PFSK-1 (cell line): ENCODE measurements at regions not wholly inside any gene's neighbourhood (a gene's known extent, or its start where the extent isn't known, plus 50 kb on each side); places are given as distances from the start of the nearest gene placed in this dataset.

Source experiments
- FOXP2 ChIP-seq: optimal IDR thresholded peaks from 2 replicates; pipeline ENCODE3; 2011; ENCODE audit warnings: borderline replicate concordance, control low read depth, inconsistent platforms; ENCODE audit not compliant: insufficient read depth; ENCODE audit errors: extremely low read length, extremely low read depth
- POLR2AphosphoS5 ChIP-seq: IDR thresholded peaks from 2 replicates; pipeline ENCODE4 v1.6.1; 2012; ENCODE audit warnings: low read depth, mild to moderate bottlenecking, control low read depth, low read length, moderate library complexity
- SIN3A ChIP-seq: IDR thresholded peaks from 2 replicates; pipeline ENCODE4 v1.6.1; 2012; ENCODE audit warnings: mild to moderate bottlenecking, low read length, moderate library complexity, borderline replicate concordance; ENCODE audit not compliant: insufficient read depth
- TAF1 ChIP-seq: IDR thresholded peaks from 2 replicates; pipeline ENCODE4 v1.6.1; 2012; ENCODE audit warnings: low read length, control low read depth, borderline replicate concordance; ENCODE audit not compliant: insufficient read depth
- TF ChIP-seq, protein P1 (sequence below), 2 experiments: IDR thresholded peaks; 2 replicates each; pipeline versions ENCODE4 v1.6.1 to v1.8.0; 2011 to 2012; ENCODE audit warnings: low read depth in 2 of 2, low read length in 2 of 2, control low read depth in 1 of 2, inconsistent platforms in 1 of 2, mild to moderate bottlenecking in 1 of 2, moderate library complexity in 1 of 2; ENCODE audit not compliant: insufficient read depth in 1 of 2

DNA sequence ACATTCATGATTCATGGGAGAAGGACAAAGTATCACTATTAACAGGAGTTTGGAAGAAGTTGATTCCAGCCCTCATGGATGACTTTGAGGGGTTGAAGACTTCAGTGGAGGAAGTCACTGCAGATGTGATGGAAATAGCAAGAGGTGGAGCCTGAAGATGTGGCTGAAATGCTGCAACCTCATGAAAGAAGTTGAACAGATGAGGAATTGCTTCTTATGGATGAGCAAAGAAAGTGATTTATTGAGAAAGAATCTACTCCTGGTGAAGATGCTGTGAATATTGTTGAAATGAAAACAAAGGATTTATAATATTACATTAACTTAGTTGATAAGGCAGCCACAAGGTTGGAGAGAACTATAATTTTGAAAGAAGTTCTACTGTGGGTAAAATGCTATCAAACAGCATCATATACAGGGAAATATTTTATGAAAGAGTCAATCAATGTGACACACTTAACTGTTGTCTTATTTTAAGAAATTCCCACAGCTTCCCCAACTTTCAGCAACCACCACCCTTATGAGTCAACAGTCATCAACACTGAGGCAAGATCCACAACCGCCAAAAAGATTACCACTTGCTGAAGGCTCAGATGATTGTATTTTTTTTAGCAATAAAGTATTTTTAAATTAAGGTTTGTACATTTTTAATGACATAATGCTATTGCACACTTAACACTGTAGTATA lies 302.6 kb downstream of the CBLL2 start:
- no peak for TF ChIP-seq FOXP2

DNA sequence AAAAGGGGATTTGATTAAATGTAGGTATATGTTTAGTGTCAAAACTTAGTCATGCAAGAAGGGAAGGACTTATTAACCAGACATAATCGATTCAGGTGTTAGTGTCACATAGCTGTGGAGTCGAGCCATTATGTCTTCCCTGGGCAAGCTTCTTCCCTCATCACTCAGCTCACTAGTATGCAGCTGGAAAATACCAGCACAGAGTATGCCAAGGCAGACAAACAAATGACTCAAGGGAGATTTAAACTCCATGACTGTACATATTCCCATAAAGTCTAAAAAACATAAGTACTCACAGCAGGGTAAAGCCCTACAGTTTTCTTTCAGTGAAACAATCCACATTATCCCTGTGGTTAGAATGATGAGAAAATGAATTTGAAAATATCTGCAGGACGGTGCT lies 304.5 kb downstream of the CBLL2 start:
- TF ChIP-seq FOXP2: no peak
- no peak for TF ChIP-seq TAF1
- TF ChIP-seq SIN3A: no peak
- TF ChIP-seq POLR2AphosphoS5: no peak
- TF ChIP-seq, protein P1, sequence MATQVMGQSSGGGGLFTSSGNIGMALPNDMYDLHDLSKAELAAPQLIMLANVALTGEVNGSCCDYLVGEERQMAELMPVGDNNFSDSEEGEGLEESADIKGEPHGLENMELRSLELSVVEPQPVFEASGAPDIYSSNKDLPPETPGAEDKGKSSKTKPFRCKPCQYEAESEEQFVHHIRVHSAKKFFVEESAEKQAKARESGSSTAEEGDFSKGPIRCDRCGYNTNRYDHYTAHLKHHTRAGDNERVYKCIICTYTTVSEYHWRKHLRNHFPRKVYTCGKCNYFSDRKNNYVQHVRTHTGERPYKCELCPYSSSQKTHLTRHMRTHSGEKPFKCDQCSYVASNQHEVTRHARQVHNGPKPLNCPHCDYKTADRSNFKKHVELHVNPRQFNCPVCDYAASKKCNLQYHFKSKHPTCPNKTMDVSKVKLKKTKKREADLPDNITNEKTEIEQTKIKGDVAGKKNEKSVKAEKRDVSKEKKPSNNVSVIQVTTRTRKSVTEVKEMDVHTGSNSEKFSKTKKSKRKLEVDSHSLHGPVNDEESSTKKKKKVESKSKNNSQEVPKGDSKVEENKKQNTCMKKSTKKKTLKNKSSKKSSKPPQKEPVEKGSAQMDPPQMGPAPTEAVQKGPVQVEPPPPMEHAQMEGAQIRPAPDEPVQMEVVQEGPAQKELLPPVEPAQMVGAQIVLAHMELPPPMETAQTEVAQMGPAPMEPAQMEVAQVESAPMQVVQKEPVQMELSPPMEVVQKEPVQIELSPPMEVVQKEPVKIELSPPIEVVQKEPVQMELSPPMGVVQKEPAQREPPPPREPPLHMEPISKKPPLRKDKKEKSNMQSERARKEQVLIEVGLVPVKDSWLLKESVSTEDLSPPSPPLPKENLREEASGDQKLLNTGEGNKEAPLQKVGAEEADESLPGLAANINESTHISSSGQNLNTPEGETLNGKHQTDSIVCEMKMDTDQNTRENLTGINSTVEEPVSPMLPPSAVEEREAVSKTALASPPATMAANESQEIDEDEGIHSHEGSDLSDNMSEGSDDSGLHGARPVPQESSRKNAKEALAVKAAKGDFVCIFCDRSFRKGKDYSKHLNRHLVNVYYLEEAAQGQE (IDR thresholded peaks at IDR 0.05; ENCODE audit: insufficient read depth in 1 of 2, low read depth in 2 of 2, low read length in 2 of 2): no peak

DNA sequence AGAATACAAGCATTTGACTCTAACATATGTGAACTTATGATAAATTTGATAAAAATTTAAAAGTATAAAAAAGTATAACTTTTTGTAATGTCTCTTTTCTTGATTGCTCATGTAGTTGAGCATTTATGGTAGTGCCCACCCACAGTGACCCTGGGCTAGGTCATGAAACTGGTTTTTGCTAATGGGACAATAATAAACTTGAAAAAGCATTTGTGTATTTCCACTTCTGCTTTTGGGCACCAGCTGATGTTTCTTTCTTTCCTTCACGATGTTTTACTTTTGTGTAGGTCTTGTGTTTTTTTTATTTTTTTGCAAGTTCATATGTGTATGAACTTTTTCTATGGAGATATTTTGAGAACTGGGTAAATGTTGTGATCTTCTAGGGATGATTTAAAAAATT lies 313.1 kb downstream of the CBLL2 start:
- TF ChIP-seq TAF1 (no peak), SIN3A (no peak), POLR2AphosphoS5 (no peak)
- TF ChIP-seq, protein P1 (IDR thresholded peaks at IDR 0.05; ENCODE audit: insufficient read depth in 1 of 2, low read depth in 2 of 2, low read length in 2 of 2): no peak

DNA sequence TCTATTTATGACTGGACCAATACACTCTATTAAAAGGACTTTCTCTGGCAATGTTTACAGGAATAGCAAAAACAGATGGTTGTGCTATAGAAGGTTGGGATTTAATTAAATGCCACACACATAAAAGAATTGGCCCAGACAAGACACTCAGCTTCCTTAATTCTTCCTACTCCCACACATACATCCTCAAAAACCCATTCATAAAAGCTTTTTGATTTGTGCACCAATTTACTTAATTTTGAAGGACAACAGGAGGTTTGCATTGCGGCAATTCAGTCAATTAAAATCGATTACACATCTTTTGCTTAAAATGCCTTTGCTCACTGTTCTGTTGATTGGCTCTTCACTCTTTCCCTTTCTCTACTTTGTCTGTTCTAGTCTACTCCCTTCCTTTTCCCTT lies 317.1 kb downstream of the CBLL2 start:
- no peak for TF ChIP-seq TAF1
- no peak for TF ChIP-seq POLR2AphosphoS5
- no peak for TF ChIP-seq FOXP2
- TF ChIP-seq, protein P1 (IDR thresholded peaks at IDR 0.05; ENCODE audit: insufficient read depth in 1 of 2, low read depth in 2 of 2, low read length in 2 of 2): no peak
- TF ChIP-seq SIN3A: no peak

DNA sequence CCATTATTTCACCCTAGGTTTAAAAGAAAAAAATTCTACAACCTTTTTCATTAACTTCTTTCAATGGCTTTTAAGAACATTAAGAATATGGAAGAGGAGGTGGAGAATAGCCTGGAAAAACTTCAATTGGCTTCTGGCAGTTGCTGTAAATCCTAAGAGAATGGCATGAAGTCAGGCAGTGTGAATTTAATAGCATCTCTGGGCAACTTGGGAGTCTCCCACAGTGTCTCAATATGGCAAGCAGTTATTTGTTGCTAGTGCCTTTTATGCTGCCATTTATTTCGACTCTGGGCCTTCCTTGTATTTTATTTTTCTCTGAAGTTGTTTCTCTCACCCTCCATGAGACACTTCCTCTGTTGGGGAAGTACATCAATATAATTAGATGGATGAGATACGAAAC lies 322.1 kb downstream of the CBLL2 start:
- TF ChIP-seq TAF1 (no peak), POLR2AphosphoS5 (no peak), FOXP2 (no peak), SIN3A (no peak)
- TF ChIP-seq, protein P1 (IDR thresholded peaks at IDR 0.05; ENCODE audit: insufficient read depth in 1 of 2, low read depth in 2 of 2, low read length in 2 of 2): no peak
